CD14-positive monocyte (primary cell): ENCODE measurements at regions not wholly inside any gene's neighbourhood (a gene's known extent, or its start where the extent isn't known, plus 50 kb on each side); places are given as distances from the start of the nearest gene placed in this dataset.

Source experiments
- DNase-seq, 3 donors: peaks; one replicate each; pipeline ENCODE4 v3.0.0-alpha.2; 2011 to 2022
- H2AFZ ChIP-seq: 2 replicates; pipeline ENCODE4 v1.6.0; 2012; ENCODE audit warnings: mild to moderate bottlenecking, low read depth, low read length, inconsistent platforms; ENCODE audit not compliant: insufficient read depth, poor library complexity, severe bottlenecking
- H3K27ac ChIP-seq, 2 donors: 1 replicate in 1 of 2; 2 replicates in 1 of 2; pipeline ENCODE4 v1.5.1; 2012 to 2013; ENCODE audit warnings: low read length in 2 of 2, control low read depth in 1 of 2, inconsistent platforms in 1 of 2, low read depth in 1 of 2, mild to moderate bottlenecking in 1 of 2
- H3K27me3 ChIP-seq, 2 donors: one replicate each; pipeline versions ENCODE4 v1.6.0 to v1.6.1; 2011 to 2013; ENCODE audit warnings: low read length in 2 of 2; ENCODE audit not compliant: control insufficient read depth in 2 of 2, insufficient read depth in 2 of 2
- H3K36me3 ChIP-seq, 2 donors: replicated peaks in 1 of 2; 1 replicate in 1 of 2; 2 replicates in 1 of 2; pipeline versions ENCODE4 v1.5.1 to v1.6.1; 2012 to 2013; ENCODE audit warnings: low read length in 2 of 2, control low read depth in 1 of 2, inconsistent platforms in 1 of 2, mild to moderate bottlenecking in 1 of 2; ENCODE audit not compliant: insufficient read depth in 2 of 2, control insufficient read depth in 1 of 2
- H3K4me1 ChIP-seq, 2 donors: 1 replicate in 1 of 2; 2 replicates in 1 of 2; pipeline versions ENCODE4 v1.5.1 to v1.6.1; 2012 to 2013; ENCODE audit warnings: low read length in 2 of 2, control low read depth in 1 of 2, inconsistent platforms in 1 of 2, mild to moderate bottlenecking in 1 of 2, moderate library complexity in 1 of 2; ENCODE audit not compliant: insufficient read depth in 2 of 2, control insufficient read depth in 1 of 2
- H3K4me2 ChIP-seq: replicated peaks from 2 replicates; pipeline ENCODE3; 2012; ENCODE audit warnings: low read length, moderate library complexity, mild to moderate bottlenecking; ENCODE audit not compliant: poor library complexity, severe bottlenecking; ENCODE audit errors: extremely low read depth
- H3K4me3 ChIP-seq, 3 experiments: fragments of 200-600 bp in 1 of 3; sonication (generic) in 1 of 3; replicated peaks in 1 of 3; 1 replicate in 2 of 3; 2 replicates in 1 of 3; pipeline ENCODE4 v1.5.1; 2011 to 2013; ENCODE audit warnings: low read length in 3 of 3, mild to moderate bottlenecking in 3 of 3, control low read depth in 2 of 3, low read depth in 2 of 3, inconsistent platforms in 1 of 3, moderate library complexity in 1 of 3
- H3K79me2 ChIP-seq: 2 replicates; pipeline ENCODE4 v1.6.0; 2012; ENCODE audit warnings: mild to moderate bottlenecking, control low read depth, inconsistent platforms, low read length, moderate library complexity; ENCODE audit not compliant: insufficient read depth
- H3K9ac ChIP-seq: 2 replicates; pipeline ENCODE4 v1.6.0; 2017; ENCODE audit warnings: low read length, mild to moderate bottlenecking; ENCODE audit not compliant: insufficient read depth, poor library complexity, severe bottlenecking
- H3K9me3 ChIP-seq, 2 donors: replicated peaks in 1 of 2; 1 replicate in 1 of 2; 2 replicates in 1 of 2; pipeline versions ENCODE4 v1.5.1 to v1.6.1; 2012 to 2013; ENCODE audit warnings: low read length in 2 of 2, control low read depth in 1 of 2; ENCODE audit not compliant: control insufficient read depth in 1 of 2, insufficient read depth in 1 of 2
- H4K20me1 ChIP-seq: 2 replicates; pipeline ENCODE4 v1.6.0; 2012; ENCODE audit warnings: mild to moderate bottlenecking, low read length, control low read depth, moderate library complexity; ENCODE audit not compliant: insufficient read depth
- H3K27ac Mint-ChIP-seq, 7 donors: one replicate each; pipeline ENCODE4 v1.8.0; 2020; ENCODE audit warnings: mild to moderate bottlenecking in 7 of 7, mixed read lengths in 7 of 7, moderate library complexity in 6 of 7, inconsistent platforms in 2 of 7
- H3K27me3 Mint-ChIP-seq, 3 donors: one replicate each; pipeline ENCODE4 v1.8.0; 2021 to 2022; ENCODE audit warnings: low read depth in 3 of 3, mild to moderate bottlenecking in 3 of 3, mixed read lengths in 3 of 3, moderate library complexity in 3 of 3, inconsistent platforms in 1 of 3
- H3K36me3 Mint-ChIP-seq, 2 donors: one replicate each; pipeline ENCODE4 v1.8.0; 2020; ENCODE audit warnings: mixed read lengths in 2 of 2, inconsistent platforms in 1 of 2, mild to moderate bottlenecking in 1 of 2
- H3K4me1 Mint-ChIP-seq: one replicate; pipeline ENCODE4 v1.8.0; 2020; ENCODE audit warnings: mild to moderate bottlenecking, mixed read lengths
- H3K4me3 Mint-ChIP-seq, 2 donors: one replicate each; pipeline ENCODE4 v1.8.0; 2020; ENCODE audit warnings: mild to moderate bottlenecking in 2 of 2, mixed read lengths in 2 of 2, moderate library complexity in 1 of 2
- H3K9me3 Mint-ChIP-seq, 7 donors: one replicate each; pipeline ENCODE4 v1.8.0; 2020 to 2022; ENCODE audit warnings: mixed read lengths in 7 of 7, mild to moderate bottlenecking in 6 of 7, moderate library complexity in 6 of 7, inconsistent platforms in 2 of 7
- WGBS: methylation state at CpG from one replicate; pipeline ENCODE4 v1.1.5; 2013; ENCODE audit warnings: missing lambda C conversion rate; ENCODE audit not compliant: insufficient coverage; 5-methylcytosine and 5-hydroxymethylcytosine counted together
- intact Hi-C, 2 donors: fragments of 100-400 bp; cut with micrococcal nuclease; formaldehyde crosslinking; loops; one replicate each; pipeline versions ENCODE4 v1.15.0 to v1.15.1; 2023
- TF ChIP-seq, protein P1 (sequence below): fragments of 200-600 bp; IDR thresholded peaks from one replicate; pipeline ENCODE4 v1.8.0; 2022; ENCODE audit warnings: antibody characterized with exemption, mild to moderate bottlenecking

DNA sequence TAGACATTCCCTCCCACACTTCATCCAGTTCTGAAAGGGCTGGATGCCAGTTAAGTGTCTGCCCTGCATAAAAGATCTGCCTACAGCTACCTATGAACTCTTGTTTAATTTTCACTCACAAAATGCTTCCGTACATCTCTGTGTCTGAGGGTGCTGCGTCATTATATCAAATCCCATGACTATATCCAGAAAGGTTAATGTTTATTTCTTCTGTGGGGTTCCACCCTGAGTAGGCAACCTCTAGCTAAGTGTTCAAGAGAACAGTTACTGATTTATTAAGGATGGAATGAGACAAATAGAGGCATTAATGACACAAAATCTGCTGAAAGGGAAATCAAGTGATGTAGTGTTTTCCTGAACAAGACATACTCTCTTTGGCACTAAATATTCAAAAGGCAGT is 220.2 kb downstream of the MTHFS start:
- intact Hi-C loops: no loop called here
- no peak overlapping the region for H3K9ac ChIP-seq
- Mint-ChIP-seq H3K27ac (no peak overlapping the region), H3K4me3 (no peak overlapping the region), H3K4me1 (no peaks in the 10 kb centered on the region), H3K36me3 (no peaks in the 10 kb centered on the region), H3K9me3 (no peaks in the 10 kb centered on the region), H3K27me3 (peaks cover 7 to 14% (median 8%) of the 10 kb centered on the region in 3 donors)
- no peak overlapping the region for H3K4me3 ChIP-seq
- no CpG with 5 or more reads among the region's 2 CpGs for WGBS
- H3K79me2 ChIP-seq: no peaks in the 10 kb centered on the region
- DNase-seq: no peak
- no peaks in the 10 kb centered on the region for H3K9me3 ChIP-seq
- peaks cover 0 to 5% of the 10 kb centered on the region in 2 donors for H3K27me3 ChIP-seq
- H2AFZ ChIP-seq: no peak overlapping the region
- H4K20me1 ChIP-seq: no peaks in the 10 kb centered on the region
- no peak overlapping the region for H3K4me2 ChIP-seq
- no peaks in the 10 kb centered on the region for H3K4me1 ChIP-seq
- no peaks in the 10 kb centered on the region for H3K36me3 ChIP-seq
- H3K27ac ChIP-seq: no peak overlapping the region
- TF ChIP-seq, protein P1, sequence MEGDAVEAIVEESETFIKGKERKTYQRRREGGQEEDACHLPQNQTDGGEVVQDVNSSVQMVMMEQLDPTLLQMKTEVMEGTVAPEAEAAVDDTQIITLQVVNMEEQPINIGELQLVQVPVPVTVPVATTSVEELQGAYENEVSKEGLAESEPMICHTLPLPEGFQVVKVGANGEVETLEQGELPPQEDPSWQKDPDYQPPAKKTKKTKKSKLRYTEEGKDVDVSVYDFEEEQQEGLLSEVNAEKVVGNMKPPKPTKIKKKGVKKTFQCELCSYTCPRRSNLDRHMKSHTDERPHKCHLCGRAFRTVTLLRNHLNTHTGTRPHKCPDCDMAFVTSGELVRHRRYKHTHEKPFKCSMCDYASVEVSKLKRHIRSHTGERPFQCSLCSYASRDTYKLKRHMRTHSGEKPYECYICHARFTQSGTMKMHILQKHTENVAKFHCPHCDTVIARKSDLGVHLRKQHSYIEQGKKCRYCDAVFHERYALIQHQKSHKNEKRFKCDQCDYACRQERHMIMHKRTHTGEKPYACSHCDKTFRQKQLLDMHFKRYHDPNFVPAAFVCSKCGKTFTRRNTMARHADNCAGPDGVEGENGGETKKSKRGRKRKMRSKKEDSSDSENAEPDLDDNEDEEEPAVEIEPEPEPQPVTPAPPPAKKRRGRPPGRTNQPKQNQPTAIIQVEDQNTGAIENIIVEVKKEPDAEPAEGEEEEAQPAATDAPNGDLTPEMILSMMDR: no peak

DNA sequence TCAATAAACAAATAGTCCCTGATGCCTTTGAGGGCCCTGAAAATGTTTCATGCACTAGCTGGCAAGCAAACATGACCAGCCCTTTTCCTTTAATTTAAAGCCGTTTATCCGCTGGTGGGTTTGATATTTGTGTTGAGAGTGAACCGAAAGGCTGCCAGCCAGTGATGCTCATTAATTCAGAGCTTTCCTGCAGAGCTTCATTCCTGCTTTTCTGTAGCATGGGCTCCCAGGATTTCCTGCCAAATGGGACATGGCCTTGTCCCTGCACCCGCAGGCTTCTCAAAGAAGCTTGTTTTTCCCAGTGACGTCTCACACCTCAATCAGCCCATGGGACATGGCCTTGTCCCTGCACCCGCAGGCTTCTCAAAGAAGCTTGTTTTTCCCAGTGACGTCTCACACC is 219.6 kb downstream of the MTHFS start:
- intact Hi-C loops: no loop called here
- no peaks in the 10 kb centered on the region for H3K4me1 ChIP-seq
- Mint-ChIP-seq H3K4me3 (no peak overlapping the region), H3K36me3 (no peaks in the 10 kb centered on the region), H3K9me3 (no peaks in the 10 kb centered on the region), H3K27ac (no peak overlapping the region), H3K4me1 (no peaks in the 10 kb centered on the region), H3K27me3 (peaks cover 8 to 14% (median 10%) of the 10 kb centered on the region in 3 donors)
- TF ChIP-seq, protein P1: no peak
- H2AFZ ChIP-seq: no peak overlapping the region
- no peak for DNase-seq
- H3K4me3 ChIP-seq: no peak overlapping the region
- peaks cover 0 to 5% of the 10 kb centered on the region in 2 donors for H3K27me3 ChIP-seq
- no peaks in the 10 kb centered on the region for H3K9me3 ChIP-seq
- H4K20me1 ChIP-seq: no peaks in the 10 kb centered on the region
- H3K9ac ChIP-seq: no peak overlapping the region
- H3K79me2 ChIP-seq: no peaks in the 10 kb centered on the region
- 63% methylated on average over 1 of the region's 7 CpGs for WGBS
- no peaks in the 10 kb centered on the region for H3K36me3 ChIP-seq
- no peak overlapping the region for H3K4me2 ChIP-seq
- no peak overlapping the region for H3K27ac ChIP-seq
